ENCODE measurements at regions not wholly inside any gene's neighbourhood (a gene's known extent, or its start where the extent isn't known, plus 50 kb on each side); places are given as distances from the start of the nearest gene placed in this dataset.

DNA sequence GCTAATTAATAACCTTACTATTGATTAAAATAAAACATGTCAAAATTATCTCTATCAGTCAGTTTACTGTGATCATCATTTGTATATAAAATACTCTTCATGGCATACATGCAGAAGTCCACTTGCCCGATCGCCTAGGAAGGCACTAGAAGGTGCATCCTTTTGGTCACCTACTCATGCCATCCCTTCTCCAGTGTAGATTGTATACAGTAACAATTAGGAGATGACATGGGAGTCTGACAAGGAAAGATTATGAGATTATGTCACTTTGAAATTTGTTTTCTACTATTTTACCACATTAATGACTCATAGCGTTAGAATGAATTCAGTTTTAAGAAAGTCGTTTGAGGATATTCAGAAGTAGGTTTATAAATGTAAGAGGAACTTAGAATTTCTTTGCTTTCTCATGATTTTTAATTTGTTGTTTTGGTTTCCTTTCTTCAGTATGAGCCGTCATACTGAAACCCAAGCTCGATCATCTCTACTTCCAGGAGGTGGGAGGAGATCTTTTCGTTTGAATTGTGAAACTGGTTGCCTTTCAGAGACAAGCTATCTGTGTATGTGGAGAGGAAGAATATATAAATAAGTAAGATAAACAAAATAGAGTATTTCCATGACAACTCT lies 51.1 kb upstream of the UNC5C start:
- H3K4me3 ChIP-seq = no peak overlapping the region
- no peak for DNase-seq (ENCODE audit: low read depth in 1 of 2, low spot score in 2 of 2)
- no peaks in the 10 kb centered on the region for H3K9me3 ChIP-seq (replicated peaks)
- H3K36me3 ChIP-seq = no peaks in the 10 kb centered on the region
- H3K27me3 ChIP-seq (replicated peaks) = no peaks in the 10 kb centered on the region
- no peak overlapping the region for H3K27ac ChIP-seq
- no peaks in the 10 kb centered on the region for H3K4me1 ChIP-seq (replicated peaks)
